B cell (primary cell): ENCODE measurements at regions not wholly inside any gene's neighbourhood (a gene's known extent, or its start where the extent isn't known, plus 50 kb on each side); places are given as distances from the start of the nearest gene placed in this dataset.

ENCODE experiments used
- ATAC-seq: fragments of 200-7000 bp; cut with Tn5 transposase; one replicate; pipeline ENCODE4 v1.10.0; 2021; ENCODE audit warnings: low read depth, mild to moderate bottlenecking, moderate number of reproducible peaks, moderate library complexity
- CTCF ChIA-PET: fragments of 350-600 bp; sonication (Branson Sonifier 250); formaldehyde crosslinking; loops from one replicate; lab custom pipeline; 2021; ENCODE audit warnings: antibody characterized with exemption, inconsistent platforms; lab: Charles Lee
- POLR2A ChIA-PET: fragments of 350-600 bp; sonication (Branson Sonifier 250); formaldehyde crosslinking; loops from one replicate; lab custom pipeline; 2021; ENCODE audit warnings: antibody characterized with exemption; lab: Charles Lee
- DNase-seq: peaks from one replicate; pipeline ENCODE4 v3.0.0; 2013
- H2AFZ ChIP-seq: 2 replicates; pipeline ENCODE4 v1.6.1; 2012; ENCODE audit warnings: mild to moderate bottlenecking, low read depth, low read length; ENCODE audit not compliant: insufficient read depth, poor library complexity, severe bottlenecking
- H3K27ac ChIP-seq, 2 donors: 1 replicate in 1 of 2; 2 replicates in 1 of 2; pipeline ENCODE4 v1.5.1; 2012 to 2013; ENCODE audit warnings: low read length in 2 of 2, mild to moderate bottlenecking in 2 of 2, moderate library complexity in 1 of 2
- H3K27me3 ChIP-seq, 4 experiments: fragments of 200-600 bp in 1 of 4; sonication (generic) in 1 of 4; replicated peaks in 1 of 4; 1 replicate in 2 of 4; 2 replicates in 2 of 4; pipeline versions ENCODE4 v1.6.1 to v1.7.0; 2013 to 2016; ENCODE audit warnings: low read length in 3 of 4, mild to moderate bottlenecking in 2 of 4, mixed read lengths in 1 of 4, moderate library complexity in 1 of 4; ENCODE audit not compliant: insufficient read depth in 4 of 4, control insufficient read depth in 3 of 4; ENCODE audit errors: control extremely low read depth in 1 of 4
- H3K36me3 ChIP-seq, 2 experiments: replicated peaks in 1 of 2; 1 replicate in 1 of 2; 2 replicates in 1 of 2; pipeline versions ENCODE4 v1.6.1 to v1.7.1; 2013; ENCODE audit warnings: low read length in 1 of 2; ENCODE audit not compliant: insufficient read depth in 2 of 2, control insufficient read depth in 1 of 2; ENCODE audit errors: control extremely low read depth in 1 of 2, extremely low read depth in 1 of 2
- H3K4me1 ChIP-seq, 2 donors: fragments of 200-600 bp in 1 of 2; sonication (generic) in 1 of 2; 1 replicate in 1 of 2; 2 replicates in 1 of 2; pipeline versions ENCODE4 v1.5.1 to v1.6.1; 2013 to 2017; ENCODE audit warnings: low read length in 2 of 2; ENCODE audit not compliant: control insufficient read depth in 2 of 2, insufficient read depth in 2 of 2
- H3K4me2 ChIP-seq: replicated peaks from 2 replicates; pipeline ENCODE3; 2012; ENCODE audit warnings: mild to moderate bottlenecking, low read depth, low read length; ENCODE audit not compliant: poor library complexity, severe bottlenecking
- H3K4me3 ChIP-seq, 5 experiments: fragments of 200-600 bp in 1 of 5; sonication (generic) in 1 of 5; 1 replicate in 3 of 5; 2 replicates in 2 of 5; pipeline versions ENCODE4 v1.5.1 to v1.7.0; 2011 to 2016; ENCODE audit warnings: low read length in 4 of 5, mild to moderate bottlenecking in 4 of 5, low read depth in 2 of 5, control low read depth in 1 of 5, moderate library complexity in 1 of 5; ENCODE audit not compliant: insufficient read depth in 1 of 5; ENCODE audit errors: control extremely low read depth in 1 of 5, extremely low read depth in 1 of 5
- H3K79me2 ChIP-seq: fragments of 200-600 bp; sonication (generic); one replicate; pipeline ENCODE4 v1.6.0; 2016; ENCODE audit warnings: low read length; ENCODE audit not compliant: control insufficient read depth, insufficient read depth
- H3K9ac ChIP-seq: fragments of 200-600 bp; sonication (generic); 2 replicates; pipeline ENCODE4 v1.6.1; 2017; ENCODE audit warnings: mild to moderate bottlenecking, low read length, moderate library complexity
- H3K9me3 ChIP-seq, 3 donors: one replicate each; pipeline versions ENCODE4 v1.6.1 to v1.7.1; 2013; ENCODE audit warnings: low read length in 2 of 3; ENCODE audit not compliant: control insufficient read depth in 2 of 3, insufficient read depth in 1 of 3; ENCODE audit errors: control extremely low read depth in 1 of 3
- H4K20me1 ChIP-seq: 2 replicates; pipeline ENCODE4 v1.6.0; 2012; ENCODE audit warnings: mild to moderate bottlenecking, low read length; ENCODE audit not compliant: insufficient read depth, control insufficient read depth, poor library complexity, severe bottlenecking
- H3K27ac Mint-ChIP-seq: one replicate; pipeline ENCODE4 v1.8.0; 2021; ENCODE audit warnings: mixed read lengths
- H3K27me3 Mint-ChIP-seq: one replicate; pipeline ENCODE4 v1.8.0; 2021; ENCODE audit warnings: mixed read lengths
- H3K4me1 Mint-ChIP-seq: one replicate; pipeline ENCODE4 v1.8.0; 2021; ENCODE audit warnings: mixed read lengths
- H3K4me3 Mint-ChIP-seq: one replicate; pipeline ENCODE4 v1.8.0; 2021; ENCODE audit warnings: mixed read lengths
- H3K9me3 Mint-ChIP-seq: one replicate; pipeline ENCODE4 v1.8.0; 2022; ENCODE audit warnings: mixed read lengths; ENCODE audit not compliant: insufficient read depth
- CTCF ChIP-seq: fragments of 200-600 bp; IDR thresholded peaks from one replicate; pipeline ENCODE4 v1.8.0; 2022; ENCODE audit warnings: antibody characterized with exemption, mild to moderate bottlenecking
- EZH2 ChIP-seq: IDR thresholded peaks from 2 replicates; pipeline ENCODE4 v1.6.1; 2012; ENCODE audit warnings: borderline replicate concordance, low read depth, mild to moderate bottlenecking, moderate library complexity, low read length; ENCODE audit not compliant: insufficient read depth, poor library complexity, severe bottlenecking
- WGBS: methylation state at CpG from one replicate; pipeline ENCODE4 v1.1.5; 2013; ENCODE audit warnings: missing lambda C conversion rate; ENCODE audit not compliant: insufficient coverage; 5-methylcytosine and 5-hydroxymethylcytosine counted together
- intact Hi-C: fragments of 100-400 bp; cut with micrococcal nuclease; formaldehyde crosslinking; loops from one replicate; pipeline ENCODE4 v1.10.0; 2022

DNA sequence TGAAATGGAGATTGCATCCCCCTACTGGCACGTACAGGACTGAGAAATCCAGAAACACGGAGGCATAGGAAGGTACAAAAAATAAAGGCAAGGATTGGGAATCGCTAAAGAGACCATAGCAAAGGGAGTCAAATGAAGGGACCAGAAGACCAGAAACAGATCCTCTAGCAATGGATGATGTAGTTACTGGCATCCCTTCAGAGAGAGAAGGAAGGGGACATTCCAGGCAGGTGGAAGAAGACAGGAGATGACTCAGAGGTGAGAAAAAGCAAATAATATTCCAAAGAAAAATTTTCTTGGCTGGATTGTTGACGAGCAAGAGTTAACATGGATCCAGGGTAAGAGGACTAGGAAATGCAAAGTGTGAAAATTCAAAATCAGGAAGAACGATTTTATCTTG, 78.4 kb upstream of the FZD7 start:
- WGBS: 90% methylated on average over 4 of the region's 5 CpGs
- no peaks in the 10 kb centered on the region for H3K27me3 ChIP-seq
- H3K4me3 Mint-ChIP-seq: no peak overlapping the region
- DNase-seq (no peak), ATAC-seq (no peak)
- ChIA-PET CTCF (interaction anchor here (1.3 kb wide), 1 partner anchor 223 kb away, joined by 3 read pairs; no protein-coding TSS in a partner anchor), POLR2A (no interaction called here)
- H3K27ac ChIP-seq: no peak overlapping the region
- TF ChIP-seq EZH2: no peak
- no peak for TF ChIP-seq CTCF
- intact Hi-C loops: no loop called here
- H3K36me3 ChIP-seq: no peaks in the 10 kb centered on the region
- no peaks in the 10 kb centered on the region for H3K9me3 Mint-ChIP-seq
- no peaks in the 10 kb centered on the region for H3K4me1 ChIP-seq
- H3K4me3 ChIP-seq: no peak overlapping the region
- peaks cover 22% of the 10 kb centered on the region for H3K27me3 Mint-ChIP-seq
- H3K27ac Mint-ChIP-seq: no peak overlapping the region
- H3K9ac ChIP-seq: no peak overlapping the region
- H4K20me1 ChIP-seq: no peaks in the 10 kb centered on the region
- H3K79me2 ChIP-seq: no peaks in the 10 kb centered on the region
- H3K9me3 ChIP-seq: no peaks in the 10 kb centered on the region
- H3K4me2 ChIP-seq: no peak overlapping the region
- no peak overlapping the region for H2AFZ ChIP-seq
- H3K4me1 Mint-ChIP-seq: no peaks in the 10 kb centered on the region

DNA sequence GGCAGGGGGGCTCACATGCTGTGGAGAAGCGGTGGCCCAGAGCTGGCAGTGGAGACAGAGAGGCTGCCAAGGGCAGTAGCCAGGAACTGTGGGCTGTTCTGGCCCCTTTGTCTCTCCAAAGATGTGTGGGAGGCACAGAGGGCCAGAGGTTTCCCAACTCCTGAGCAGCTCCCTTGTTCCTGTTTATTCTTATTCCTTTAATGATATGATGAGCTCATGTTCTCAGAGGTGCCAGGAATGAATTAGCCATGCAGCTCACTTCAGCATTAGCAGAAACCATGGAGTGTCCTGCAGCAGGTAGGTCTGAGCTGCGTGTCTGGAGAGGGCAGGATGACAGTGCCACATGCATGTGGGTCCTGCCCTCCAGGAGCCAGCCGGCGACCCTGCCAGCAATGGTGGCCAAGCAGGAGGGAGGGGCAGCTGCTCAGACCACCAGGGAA, 77.9 kb upstream of the FZD7 start:
- peaks cover 2% of the 10 kb centered on the region for H3K4me1 Mint-ChIP-seq
- WGBS: 96% methylated on average over 2 of the region's 4 CpGs
- Histone ChIP-seq H3K79me2 (no peaks in the 10 kb centered on the region), H3K36me3 (no peaks in the 10 kb centered on the region), H3K4me3 (no peak overlapping the region), H3K9me3 (no peaks in the 10 kb centered on the region), H2AFZ (no peak overlapping the region), H3K27me3 (no peaks in the 10 kb centered on the region), H3K27ac (no peak overlapping the region), H3K4me1 (peaks cover 0 to 1% of the 10 kb centered on the region in 2 donors), H3K9ac (no peak overlapping the region), H4K20me1 (no peaks in the 10 kb centered on the region), H3K4me2 (no peak overlapping the region)
- DNase-seq (no peak), ATAC-seq (no peak)
- POLR2A ChIA-PET: no interaction called here
- TF ChIP-seq CTCF: no peak
- no peak for TF ChIP-seq EZH2
- no peak overlapping the region for H3K27ac Mint-ChIP-seq
- peaks cover 22% of the 10 kb centered on the region for H3K27me3 Mint-ChIP-seq
- intact Hi-C loops: no loop called here
- no peaks in the 10 kb centered on the region for H3K9me3 Mint-ChIP-seq
- H3K4me3 Mint-ChIP-seq: no peak overlapping the region
- CTCF ChIA-PET: no interaction called here
